ENCODE measurements at regions not wholly inside any gene's neighbourhood (a gene's known extent, or its start where the extent isn't known, plus 50 kb on each side); places are given as distances from the start of the nearest gene placed in this dataset.

DNA sequence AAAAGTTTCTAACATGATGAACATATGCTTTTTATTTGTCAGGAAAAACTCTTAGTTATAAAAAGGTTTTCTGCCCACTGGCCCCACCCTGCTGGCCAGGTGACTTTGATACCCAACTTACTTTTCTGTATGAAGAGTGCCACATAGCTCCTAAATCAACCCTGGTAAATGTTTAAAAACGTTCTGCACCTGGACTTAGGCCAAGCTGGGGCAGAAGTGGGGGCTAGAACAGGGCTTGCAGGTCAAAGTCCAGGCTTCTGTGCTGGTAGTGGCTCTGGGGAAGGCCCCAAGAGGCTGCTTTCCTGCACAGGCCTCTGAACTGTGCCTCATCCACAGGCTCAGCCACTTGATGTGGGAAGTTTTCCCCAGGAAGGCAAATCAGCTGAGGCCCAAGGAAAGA, 171.7 kb downstream of the ANKRD30B start:
- TF ChIP-seq, protein P1, sequence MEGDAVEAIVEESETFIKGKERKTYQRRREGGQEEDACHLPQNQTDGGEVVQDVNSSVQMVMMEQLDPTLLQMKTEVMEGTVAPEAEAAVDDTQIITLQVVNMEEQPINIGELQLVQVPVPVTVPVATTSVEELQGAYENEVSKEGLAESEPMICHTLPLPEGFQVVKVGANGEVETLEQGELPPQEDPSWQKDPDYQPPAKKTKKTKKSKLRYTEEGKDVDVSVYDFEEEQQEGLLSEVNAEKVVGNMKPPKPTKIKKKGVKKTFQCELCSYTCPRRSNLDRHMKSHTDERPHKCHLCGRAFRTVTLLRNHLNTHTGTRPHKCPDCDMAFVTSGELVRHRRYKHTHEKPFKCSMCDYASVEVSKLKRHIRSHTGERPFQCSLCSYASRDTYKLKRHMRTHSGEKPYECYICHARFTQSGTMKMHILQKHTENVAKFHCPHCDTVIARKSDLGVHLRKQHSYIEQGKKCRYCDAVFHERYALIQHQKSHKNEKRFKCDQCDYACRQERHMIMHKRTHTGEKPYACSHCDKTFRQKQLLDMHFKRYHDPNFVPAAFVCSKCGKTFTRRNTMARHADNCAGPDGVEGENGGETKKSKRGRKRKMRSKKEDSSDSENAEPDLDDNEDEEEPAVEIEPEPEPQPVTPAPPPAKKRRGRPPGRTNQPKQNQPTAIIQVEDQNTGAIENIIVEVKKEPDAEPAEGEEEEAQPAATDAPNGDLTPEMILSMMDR (IDR thresholded peaks at IDR 0.05): no peak
- Histone ChIP-seq H3K9me3 (peaks cover 0 to 2% of the 10 kb centered on the region in 2 donors), H3K36me3 (no peaks in the 10 kb centered on the region), H3K4me3 (no peak overlapping the region), H3K27ac (no peak overlapping the region), H3K4me1 (no peaks in the 10 kb centered on the region), H3K27me3 (no peaks in the 10 kb centered on the region)
- ATAC-seq (no peak), DNase-seq (no peak)
- intact Hi-C loops (cut with DNase I): no loop called here

DNA sequence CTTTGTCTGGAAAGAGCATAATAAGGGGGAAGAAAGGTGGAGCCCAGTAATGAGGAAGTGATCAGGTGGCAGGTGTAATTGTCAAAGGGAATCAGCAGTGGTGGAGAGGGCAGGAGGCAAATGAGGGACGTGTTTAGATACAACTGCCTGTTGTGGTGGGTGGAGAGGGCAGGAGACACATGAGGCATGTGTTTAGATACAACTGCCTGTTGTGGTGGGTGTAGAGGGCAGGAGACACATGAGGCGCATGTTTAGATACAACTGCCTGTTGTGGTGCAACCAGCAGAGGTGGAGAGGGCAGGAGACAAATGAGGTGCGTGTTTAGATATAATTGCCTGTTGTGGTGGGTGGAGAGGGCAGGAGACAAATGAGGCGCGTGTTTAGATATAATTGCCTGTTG, 173.1 kb downstream of the ANKRD30B start:
- intact Hi-C loops (cut with DNase I): no loop called here
- H3K27me3 ChIP-seq: no peaks in the 10 kb centered on the region

DNA sequence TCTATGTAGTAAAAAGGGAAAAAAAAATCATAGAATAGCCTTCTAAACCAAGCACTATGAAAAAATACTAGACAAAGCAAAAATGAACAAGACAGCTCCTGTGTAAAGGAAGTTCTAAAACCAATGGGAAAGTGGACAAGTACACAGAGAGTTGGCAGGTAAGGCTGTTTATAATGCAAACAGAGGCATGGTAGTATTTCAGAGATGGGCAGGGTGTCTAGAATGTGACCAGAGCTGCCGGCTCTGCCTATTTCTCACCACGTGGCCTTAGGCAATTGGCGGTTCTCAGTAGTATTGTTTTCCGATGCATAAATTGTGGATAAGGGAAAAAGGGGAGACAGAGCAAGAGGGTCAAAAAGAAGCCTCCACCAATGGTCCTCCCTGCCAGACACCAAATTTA, 173.6 kb downstream of the ANKRD30B start:
- H3K9me3 ChIP-seq: peaks cover 0 to 2% of the 10 kb centered on the region in 2 donors
- H3K4me1 ChIP-seq: no peaks in the 10 kb centered on the region
- TF ChIP-seq, protein P1 (IDR thresholded peaks at IDR 0.05): no peak
- no peak overlapping the region for H3K27ac ChIP-seq
- intact Hi-C loops (cut with DNase I): no loop called here
- no peak overlapping the region for H3K4me3 ChIP-seq
- no peaks in the 10 kb centered on the region for H3K27me3 ChIP-seq
- DNase-seq: no peak
- H3K36me3 ChIP-seq: no peaks in the 10 kb centered on the region
- ATAC-seq: no peak

More for the DNA sequence above, 173.1 kb downstream of the ANKRD30B start:
- Histone ChIP-seq H3K27ac (no peak overlapping the region), H3K4me3 (no peak overlapping the region), H3K4me1 (no peaks in the 10 kb centered on the region), H3K9me3 (peaks cover 0 to 2% of the 10 kb centered on the region in 2 donors), H3K36me3 (no peaks in the 10 kb centered on the region)
- TF ChIP-seq, protein P1 (IDR thresholded peaks at IDR 0.05): no peak
- ATAC-seq: no peak
- no peak for DNase-seq

DNA sequence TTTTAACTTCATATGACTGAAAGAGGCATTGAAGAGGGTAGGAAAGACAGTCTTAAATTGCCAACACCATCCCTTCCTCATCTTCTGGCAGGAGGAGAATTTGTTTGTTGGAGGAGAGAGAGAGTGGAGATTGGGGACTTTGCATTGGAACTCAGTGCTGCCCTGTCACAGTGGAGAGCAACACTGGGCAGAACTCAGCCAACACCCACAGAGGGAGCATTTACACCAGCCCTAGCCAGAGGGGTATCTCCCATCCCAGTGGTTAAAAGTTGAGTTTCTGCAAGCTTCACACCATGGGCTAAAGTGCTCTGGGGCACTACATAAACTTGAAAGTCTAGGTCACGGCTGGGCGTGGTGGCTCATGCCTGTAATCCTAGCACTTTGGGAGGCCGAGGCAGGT, 174.1 kb downstream of the ANKRD30B start:
- Histone ChIP-seq H3K36me3 (no peaks in the 10 kb centered on the region), H3K9me3 (peaks cover 0 to 2% of the 10 kb centered on the region in 2 donors), H3K27me3 (no peaks in the 10 kb centered on the region), H3K27ac (no peak overlapping the region), H3K4me3 (no peak overlapping the region), H3K4me1 (no peaks in the 10 kb centered on the region)
- TF ChIP-seq, protein P1 (IDR thresholded peaks at IDR 0.05): no peak
- ATAC-seq: no peak
- intact Hi-C loops (cut with DNase I): no loop called here
- DNase-seq: no peak

DNA sequence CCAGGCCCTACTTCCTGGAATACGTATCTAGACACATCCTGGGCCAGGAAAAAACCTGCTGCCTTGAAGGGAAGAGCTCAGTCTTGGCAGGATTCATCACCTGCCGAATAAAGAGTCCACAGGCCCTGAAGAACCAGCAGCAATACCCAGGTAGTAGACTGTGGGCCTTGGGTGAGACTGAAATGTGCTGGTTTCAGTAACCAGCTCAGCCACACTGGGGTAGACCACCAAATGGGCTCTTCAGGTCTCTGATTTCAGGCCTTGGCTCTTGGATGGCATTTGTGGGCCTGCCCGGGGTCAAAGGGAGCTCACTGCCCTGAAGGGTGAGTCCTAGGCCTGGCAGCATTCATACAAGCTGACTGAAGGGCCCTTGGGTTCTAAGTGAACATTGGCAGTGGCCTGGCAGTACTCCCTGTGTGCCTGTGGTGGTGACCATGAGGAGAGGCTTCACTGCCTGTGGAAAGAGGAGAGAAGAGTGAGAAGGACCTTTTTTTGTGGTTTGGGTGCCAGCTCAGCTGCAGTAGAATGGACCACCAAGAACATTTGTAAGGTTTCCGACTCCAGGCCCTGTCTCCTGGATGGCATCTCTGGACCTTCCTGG, 175.1 kb downstream of the ANKRD30B start:
- H3K9me3 ChIP-seq: no peaks in the 10 kb centered on the region
- H3K4me3 ChIP-seq: no peak overlapping the region
- H3K4me1 ChIP-seq: no peaks in the 10 kb centered on the region
- H3K27me3 ChIP-seq: no peaks in the 10 kb centered on the region
- ATAC-seq (no peak), DNase-seq (no peak)
- H3K27ac ChIP-seq: no peak overlapping the region
- H3K36me3 ChIP-seq: no peaks in the 10 kb centered on the region
- TF ChIP-seq, protein P1 (IDR thresholded peaks at IDR 0.05): no peak
- intact Hi-C loops (cut with DNase I): no loop called here
